GM19438 (cell line): ENCODE measurements at regions not wholly inside any gene's neighbourhood (a gene's known extent, or its start where the extent isn't known, plus 50 kb on each side); places are given as distances from the start of the nearest gene placed in this dataset.
A peak's percentile ranks its signal among the peaks of the same experiment; 100 is the strongest.
"Not testable (repeated sequence)": the region's sequence is repeated elsewhere in the genome, so short reads cannot be mapped to it uniquely, and the experiment has no call there.

Experiments
- ATAC-seq: cut with Tn5 transposase; IDR thresholded peaks from one replicate; pipeline ENCODE4 v1.9.1; 2021; ENCODE audit warnings: low read depth; ENCODE audit not compliant: unreplicated experiment

DNA sequence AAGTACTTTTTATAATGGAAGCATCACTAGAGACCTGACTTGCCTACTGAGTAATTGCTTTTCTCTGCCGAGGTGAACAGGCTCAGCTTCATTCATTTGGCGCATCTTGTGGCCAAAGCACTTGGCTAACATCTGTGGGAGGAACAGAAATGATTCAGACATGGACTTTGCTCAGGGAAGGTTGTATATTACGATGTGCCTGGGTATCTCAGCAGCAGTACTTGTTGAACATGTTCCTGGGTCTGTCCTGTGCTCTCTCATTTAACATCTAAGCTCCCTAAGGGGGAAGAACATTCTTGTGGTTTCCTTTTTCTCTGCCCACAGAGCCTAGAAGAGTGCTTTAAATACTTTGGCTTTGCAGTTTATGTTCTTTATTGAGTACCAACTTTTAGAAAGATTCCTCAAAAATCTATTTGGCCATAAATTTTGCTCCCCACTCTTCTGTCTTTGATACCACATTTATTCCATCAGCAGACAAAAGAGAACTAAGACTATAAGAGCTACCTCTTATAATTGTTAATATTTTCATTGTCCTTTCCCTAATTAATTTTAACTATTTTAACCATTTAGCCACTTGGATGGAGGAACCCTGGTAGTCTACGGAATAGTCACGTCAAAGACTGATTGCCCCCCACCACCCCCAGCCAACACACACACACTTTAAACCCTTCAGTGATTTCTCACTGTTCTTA is 101.2 kb upstream of the EGLN3 start:
- ATAC-seq, result no peak

DNA sequence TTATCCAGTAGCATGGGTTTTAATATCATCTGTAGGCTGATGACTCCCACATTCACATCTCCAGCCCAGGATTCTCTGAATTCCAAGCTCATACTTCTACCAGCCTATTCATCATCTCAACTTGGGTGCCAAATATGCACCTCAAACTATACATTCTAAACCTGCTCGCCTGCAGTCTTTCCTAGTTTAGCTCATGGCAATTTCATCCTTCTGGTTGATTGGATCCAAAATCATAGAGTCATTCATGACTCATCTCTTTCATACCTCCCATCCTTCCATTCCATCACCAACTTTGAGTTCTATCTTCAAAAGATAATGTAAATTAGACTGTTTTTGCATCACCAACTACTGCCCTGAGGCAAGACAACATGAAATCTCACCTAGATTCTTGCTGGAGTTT is 99.7 kb upstream of the EGLN3 start:
- no peak for ATAC-seq

DNA sequence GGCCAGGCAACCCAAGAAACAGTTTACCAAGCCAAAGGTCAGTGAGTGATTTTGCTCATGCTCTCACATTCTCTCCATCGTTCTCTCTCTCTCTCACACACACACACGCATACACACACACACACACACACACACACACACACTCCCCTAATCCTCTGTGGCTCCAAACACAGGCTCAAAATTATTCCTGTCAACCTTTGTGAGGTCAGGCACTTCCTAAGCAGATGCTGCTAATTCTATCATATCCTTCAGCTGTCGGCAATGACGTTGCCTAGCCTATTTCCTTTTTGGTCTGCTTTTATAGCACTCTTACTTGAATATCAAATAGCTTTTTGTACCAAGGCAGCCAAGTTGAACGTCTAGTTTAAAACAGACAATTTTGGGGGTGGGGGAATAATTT is 98.9 kb upstream of the EGLN3 start:
- no peak for ATAC-seq

DNA sequence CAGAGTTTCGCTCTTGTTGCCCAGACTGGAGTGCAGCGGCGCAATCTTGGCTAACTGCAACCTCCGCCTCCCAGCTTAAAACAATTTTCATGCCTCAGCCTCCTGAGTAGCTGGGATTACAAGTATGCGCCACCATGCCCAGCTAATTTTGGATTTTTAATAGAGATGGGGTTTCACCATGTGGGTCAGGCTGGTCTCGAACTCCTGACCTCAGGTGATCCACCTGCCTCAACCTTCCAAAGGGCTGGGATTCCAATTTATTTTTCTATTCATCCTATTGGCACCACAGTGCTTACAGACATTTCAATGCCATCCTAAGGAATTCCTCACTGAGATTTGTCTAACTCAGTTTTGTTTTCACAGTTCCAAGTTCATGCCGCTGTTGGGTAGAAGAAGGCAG is 98.3 kb upstream of the EGLN3 start:
- ATAC-seq, result not testable (repeated sequence)

DNA sequence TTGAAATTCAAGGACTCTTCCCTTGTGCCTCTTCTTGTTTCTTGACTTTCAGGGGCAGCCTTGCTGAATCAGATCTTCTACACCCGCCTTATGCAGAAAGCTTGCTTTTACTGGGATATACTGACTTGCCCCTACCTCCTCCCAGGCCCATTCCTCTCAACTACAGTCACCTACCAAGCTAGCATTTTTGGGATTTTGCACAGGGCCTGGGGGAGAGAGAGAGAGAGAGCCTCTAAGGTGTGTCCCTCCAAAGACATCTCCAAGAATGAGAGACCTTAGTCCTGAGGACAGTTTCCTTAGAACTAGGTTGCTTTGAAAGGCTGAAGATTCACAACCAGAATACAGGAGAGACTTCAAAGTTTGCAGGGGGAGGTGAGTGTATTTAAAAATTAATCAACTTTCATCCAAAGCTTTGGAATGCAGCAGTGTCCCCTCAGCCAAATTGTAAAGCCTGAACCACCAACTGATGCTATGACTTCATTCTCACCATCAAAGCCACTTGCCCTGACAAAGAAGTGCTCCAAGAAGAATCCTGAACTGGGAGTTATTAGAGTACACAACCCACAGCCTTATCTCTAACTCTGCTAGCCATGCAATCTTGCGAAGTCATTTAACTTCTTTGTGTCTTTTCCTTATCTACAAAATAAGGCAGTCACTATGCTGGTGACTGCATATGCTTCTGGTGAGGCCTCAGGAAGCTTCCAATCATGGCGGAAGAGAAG is 96.1 kb upstream of the EGLN3 start:
- ATAC-seq, result no peak

DNA sequence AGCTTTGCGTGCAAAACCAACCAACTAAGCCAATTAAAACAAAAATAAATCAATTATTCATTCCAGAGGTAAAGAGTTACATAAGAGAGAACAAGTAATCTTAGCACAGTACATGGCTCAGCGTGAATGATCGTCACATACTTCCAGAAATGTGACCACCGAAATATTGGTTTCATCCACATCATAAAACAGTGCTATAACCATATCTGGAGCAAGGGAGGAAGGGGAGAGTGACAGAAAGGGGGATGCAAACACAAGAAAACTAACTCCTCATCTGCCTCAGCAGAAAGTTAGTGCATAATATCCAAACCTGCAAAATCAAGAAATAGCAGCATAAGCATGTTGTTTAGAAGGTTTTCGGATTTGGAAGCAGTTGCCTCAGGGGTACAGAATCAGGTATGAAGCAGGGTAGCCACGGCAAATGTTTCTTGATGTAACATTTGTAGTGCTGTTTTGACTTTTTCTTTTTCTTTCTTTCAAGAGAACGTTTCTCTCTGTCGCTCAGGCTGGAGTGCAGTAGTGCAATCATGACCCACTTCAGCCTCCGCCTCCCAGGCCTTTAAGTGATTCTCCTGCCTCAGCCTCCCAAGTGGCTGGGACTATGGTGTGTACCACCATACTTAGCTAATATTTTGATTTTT is 93.9 kb upstream of the EGLN3 start:
- no peak for ATAC-seq

DNA sequence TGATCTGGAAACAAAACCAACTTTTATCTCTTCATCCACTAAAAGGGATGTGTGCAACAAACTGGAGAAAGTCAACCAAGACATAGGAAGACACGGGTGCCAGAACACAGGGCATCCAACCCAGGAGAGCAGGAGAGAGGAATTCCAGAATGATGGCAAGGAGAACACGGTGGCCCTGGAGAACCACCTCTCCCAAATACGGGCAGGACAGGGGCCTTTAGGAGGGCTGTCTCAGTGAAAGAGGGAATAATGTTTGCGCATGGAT is 93.4 kb upstream of the EGLN3 start:
- no peak for ATAC-seq

DNA sequence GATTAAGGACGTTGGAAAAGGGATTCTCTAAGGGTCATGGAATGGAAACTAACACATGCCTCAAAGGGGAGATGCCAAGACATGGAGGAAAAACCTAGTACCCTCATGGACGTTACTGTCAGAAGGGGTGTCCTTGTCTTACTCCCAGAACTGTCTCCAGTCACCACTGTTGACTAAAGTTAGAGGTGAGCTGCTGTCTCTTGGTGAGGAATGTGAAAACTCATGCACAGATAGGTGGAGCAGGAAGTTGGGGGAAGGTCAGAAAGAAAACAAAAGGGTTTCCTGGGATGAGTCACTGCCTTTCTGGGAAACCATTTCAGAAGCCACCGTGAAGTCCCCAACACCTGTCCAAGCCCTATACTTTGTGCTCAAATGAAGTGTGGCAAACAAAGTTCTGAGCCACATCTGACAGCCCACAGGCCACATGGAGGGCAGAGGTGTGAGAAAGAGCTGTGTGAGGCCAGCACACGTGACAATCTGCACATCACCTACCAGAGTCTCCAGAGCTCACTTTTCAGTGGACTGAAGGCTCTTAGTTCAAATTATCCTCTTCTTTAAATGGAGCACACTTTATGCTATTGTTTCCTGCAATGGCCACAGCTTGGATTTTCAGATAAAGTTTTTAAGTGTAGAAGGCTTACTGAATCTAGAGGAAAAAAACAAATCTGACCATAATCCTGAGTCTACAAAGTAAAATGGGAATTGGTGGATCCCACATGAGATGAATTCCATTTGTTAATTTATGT is 92.9 kb upstream of the EGLN3 start:
- ATAC-seq, result peak; percentile 90

DNA sequence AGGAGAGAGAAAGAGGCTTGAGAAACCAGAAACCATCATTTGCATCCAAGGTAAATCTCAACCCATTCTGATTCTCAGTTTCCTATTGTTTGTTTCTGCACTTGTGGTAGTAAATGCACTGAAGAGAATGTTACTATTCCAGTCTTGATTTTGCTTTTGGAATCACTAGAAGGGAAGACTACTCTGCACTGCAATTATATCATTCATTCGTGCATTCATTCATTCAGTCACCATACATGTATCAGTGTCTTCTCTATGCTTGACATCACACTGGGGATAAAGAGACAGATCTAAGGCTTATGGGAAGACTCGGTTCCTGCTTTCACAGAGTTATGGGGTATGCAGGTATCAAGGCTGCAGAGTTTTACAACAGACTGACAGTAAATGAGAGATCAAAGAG is 90.3 kb upstream of the EGLN3 start:
- ATAC-seq, result no peak

DNA sequence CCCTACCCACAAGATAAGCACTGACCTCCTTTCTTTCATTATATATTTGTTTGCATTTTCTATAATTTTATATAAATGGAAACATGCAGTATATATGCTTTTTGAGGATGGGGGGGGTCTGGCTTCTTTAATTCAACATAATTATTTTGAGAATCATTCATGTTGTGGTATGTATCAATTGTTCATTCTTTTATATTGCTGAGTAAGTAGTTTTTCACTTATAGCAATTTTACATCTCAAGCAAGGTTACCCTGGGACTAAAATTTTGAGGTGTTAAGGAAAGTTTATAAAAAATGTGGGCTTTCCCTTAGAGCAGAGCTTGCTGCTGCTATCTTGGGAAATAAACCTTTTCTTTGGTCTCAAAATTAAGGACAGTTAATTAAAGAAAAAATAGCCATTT is 89.9 kb upstream of the EGLN3 start:
- ATAC-seq, result no peak

DNA sequence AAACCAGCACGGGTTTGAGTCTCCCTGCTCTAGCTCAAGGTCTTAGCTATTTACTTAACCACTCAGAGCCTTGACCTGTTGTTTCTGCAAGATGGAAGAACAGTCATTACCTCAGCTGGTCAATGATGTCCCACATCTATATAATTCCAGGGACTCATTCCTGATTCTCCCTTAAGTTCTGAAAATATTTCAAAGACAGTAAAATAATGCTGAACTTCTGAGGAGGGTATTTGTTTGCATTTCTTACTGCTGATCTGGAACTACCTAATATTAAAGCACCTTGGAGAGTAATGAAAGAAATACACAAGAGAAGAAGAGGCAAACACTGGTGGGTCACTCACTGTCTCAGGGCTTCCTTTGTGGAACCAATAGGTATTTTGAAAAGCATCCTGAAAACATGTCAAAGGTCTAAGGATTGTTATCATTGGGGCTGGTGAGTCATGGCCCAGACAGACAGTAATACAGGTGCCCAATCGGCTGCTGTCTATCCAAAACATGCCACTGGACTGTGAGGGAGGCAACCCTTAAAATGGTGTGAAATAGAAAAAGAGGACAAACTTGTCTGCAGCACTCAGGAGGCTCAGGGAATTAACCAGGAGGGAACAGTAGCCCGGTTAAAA is 88.7 kb upstream of the EGLN3 start:
- no peak for ATAC-seq

DNA sequence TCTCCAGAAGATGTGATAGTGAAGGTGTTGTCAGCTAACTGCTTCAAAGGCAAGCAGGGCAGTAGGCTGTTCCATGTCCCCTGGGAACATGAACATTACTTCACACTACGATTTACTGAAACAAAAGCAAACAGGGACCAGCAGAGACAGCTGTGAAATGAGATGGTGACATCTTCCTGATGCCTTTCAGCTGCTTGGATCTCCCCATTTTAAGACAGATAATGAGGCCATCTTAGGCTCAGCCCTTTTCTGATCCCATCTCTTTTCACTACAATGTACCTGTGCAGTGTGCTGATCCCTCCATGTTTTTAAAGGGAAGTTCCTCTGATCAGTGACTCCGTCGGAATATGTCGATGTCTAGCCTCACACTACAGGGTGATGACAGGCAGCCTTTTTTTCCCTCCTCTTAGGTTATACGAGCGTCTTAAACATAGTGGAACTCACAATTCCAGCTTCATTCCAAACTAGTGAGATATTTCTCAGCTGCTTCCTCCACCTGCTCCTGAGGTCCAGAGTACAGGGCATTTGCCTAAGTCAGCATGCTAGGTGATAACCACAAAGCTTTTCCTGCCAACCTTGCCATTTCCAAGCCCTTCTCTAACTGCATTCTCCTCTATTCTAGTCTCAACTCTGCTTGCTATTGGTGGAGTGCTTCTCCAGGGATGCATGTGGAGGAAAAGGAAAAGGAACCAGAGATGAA is 87.6 kb upstream of the EGLN3 start:
- ATAC-seq, result no peak

DNA sequence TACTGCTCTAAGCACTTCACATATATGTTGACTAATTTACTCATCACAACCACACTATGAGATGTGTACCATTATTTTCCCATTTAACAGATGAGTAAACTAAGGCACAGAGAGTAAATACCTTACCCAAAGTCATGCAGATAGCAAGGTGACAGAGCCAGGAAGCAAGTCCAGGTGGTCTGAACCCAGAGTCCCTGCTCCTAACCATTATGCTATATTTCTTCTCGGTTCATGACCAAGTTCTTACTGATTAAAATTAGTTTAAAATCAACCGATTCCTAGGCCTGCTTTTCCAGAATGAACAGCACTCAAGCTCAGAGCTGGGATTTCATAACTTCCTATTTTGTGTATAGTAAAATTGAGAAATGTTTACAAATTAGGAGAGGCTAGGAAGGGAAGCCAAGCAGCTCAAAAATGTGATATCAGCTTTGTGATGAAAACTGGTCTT is 85.5 kb upstream of the EGLN3 start:
- no peak for ATAC-seq

DNA sequence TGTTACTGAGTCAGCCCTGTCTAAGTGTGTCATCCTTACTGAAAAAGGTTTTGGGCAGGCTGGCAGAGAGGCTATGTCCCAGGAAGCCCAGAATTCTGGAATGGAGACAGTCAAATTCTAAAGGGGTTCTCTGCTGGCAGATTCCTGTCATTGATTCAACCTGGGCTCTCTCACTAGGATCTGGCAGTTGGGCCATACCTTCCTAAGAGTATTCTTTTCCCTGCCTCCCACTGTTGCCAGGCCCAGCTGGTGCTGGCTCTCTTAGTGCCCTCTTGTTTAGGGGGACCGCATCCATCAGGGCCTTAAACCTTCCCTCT is 85.0 kb upstream of the EGLN3 start:
- ATAC-seq, result no peak

DNA sequence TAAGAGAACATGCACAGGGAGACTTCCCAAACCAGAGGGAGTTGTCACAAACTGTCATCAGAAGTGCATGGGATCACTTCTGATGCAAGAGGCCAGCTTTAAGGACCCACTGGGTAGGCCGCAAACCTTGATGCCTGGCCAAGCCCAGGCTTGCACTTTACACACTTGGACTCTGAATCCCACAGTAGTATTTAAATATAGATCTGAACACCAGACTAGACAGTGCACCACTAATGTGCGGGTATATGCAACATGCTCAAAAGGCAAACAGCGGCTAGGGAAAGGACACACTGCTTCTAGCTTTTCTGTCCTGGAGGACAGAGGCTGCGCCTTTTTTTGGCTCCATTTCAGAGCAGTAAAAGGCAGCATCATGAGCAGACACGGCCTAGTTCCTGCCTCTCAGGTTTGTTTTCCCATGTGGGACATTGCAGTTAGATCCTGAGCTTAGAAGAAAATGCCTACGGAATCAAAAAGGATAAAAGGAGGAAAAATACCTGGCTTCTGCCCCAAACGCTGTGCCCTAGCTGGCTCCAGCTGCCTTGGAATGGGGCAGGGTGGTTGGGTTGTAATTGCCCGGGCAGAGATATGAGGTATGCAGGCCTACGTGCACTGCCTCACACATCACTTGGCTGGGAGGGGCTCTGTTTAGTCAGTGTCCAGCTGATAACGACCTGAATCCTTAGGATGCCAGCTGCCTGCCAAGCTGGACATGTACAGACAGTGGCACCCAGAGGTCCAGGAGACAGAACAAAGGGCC is 84.5 kb upstream of the EGLN3 start:
- no peak for ATAC-seq

DNA sequence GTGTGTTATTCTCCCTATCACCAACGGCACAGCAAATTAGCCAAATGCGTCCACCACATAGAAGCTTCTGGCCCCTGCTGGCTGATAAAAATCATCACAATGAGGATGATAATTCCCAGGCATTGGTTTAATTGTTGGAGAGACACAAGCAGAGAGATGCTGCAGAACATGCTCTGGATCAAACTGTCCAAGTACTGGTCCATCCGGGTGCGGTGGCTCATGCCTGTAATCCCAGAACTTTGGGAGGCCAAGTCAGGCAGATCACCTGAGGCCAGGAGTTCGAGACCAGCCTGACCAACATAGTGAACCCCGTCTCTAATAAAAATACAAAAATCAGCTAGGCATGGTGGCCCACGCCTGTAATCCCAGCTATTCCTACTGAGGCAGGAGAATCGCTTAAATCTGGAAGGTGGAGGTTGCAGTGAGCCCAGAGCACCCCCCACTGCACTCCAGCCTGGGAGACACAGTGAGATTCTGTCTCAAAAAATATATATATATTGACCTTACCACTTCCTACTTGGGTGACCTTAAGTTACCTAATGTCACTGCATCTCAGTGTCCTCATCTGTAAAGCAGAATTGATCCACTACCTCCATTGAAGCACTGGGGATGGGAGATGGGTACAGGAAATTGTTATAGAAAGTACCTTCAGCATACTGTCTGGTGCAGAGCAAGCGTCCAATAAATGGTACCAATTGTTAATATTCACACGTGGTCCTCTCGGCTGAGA is 83.7 kb upstream of the EGLN3 start:
- no peak for ATAC-seq

DNA sequence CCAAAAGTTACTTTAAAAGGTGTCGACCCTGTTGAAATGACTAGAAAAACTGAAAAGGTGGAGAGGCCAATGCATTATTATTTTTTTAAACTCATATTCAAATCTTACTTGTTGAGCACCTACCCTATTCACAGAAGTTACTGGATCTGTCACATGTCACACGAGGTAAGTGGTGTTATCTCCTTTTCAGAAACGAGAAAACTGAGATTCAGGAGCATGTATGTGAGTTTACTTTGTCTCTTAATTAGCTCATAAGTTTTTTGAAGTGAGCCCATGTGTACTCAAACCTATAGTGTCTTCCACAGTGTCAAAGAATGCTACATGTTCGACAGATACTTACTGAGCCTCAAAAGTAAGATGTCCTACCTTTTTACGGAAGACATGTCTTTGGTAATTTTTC is 81.8 kb upstream of the EGLN3 start:
- ATAC-seq, result no peak

DNA sequence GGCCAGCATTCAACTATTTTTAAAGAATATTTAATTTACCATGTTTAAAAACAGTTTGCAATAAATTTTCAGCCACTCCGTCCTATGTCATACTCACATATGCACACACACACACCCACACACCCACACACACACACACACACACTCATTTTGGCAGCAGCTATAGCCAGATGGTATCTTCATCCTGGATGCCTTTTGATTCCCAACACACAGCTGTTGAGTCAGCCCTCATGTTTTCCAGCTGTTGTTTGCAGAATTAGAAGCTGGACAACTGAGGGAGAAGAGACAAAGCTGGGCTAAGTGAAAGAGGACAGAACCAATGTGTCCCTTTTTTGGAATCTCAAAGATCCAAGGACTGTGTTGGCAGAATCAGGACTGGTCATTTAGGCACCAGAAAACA is 80.0 kb upstream of the EGLN3 start:
- no peak for ATAC-seq

DNA sequence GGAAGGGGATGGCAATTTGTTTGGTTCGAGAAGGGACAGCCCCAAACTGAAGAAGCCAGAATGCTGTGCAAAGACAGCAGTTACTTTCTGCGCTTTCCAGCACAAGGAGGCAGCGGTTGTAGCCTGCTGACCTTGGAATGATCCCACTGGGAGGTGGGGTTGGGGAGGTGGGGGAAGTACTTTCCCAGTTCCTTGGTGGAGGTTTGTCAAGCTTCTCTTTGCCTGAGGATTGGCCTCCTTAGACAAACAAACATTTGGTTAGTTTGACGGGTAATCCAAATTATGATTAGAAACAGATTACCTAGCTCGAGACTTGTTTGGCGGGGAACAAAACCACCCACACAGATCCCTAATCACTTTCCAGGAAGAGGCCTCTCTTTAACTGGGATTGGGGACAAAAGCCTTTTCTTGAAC is 79.1 kb upstream of the EGLN3 start:
- ATAC-seq, result no peak
